CD14-positive monocyte (primary cell): ENCODE measurements at regions not wholly inside any gene's neighbourhood (a gene's known extent, or its start where the extent isn't known, plus 50 kb on each side); places are given as distances from the start of the nearest gene placed in this dataset.

Experiments
- DNase-seq, 3 donors: peaks; one replicate each; pipeline ENCODE4 v3.0.0-alpha.2; 2011 to 2022
- H2AFZ ChIP-seq: 2 replicates; pipeline ENCODE4 v1.6.0; 2012; ENCODE audit warnings: mild to moderate bottlenecking, low read depth, low read length, inconsistent platforms; ENCODE audit not compliant: insufficient read depth, poor library complexity, severe bottlenecking
- H3K27ac ChIP-seq, 2 donors: 1 replicate in 1 of 2; 2 replicates in 1 of 2; pipeline ENCODE4 v1.5.1; 2012 to 2013; ENCODE audit warnings: low read length in 2 of 2, control low read depth in 1 of 2, inconsistent platforms in 1 of 2, low read depth in 1 of 2, mild to moderate bottlenecking in 1 of 2
- H3K27me3 ChIP-seq, 2 donors: one replicate each; pipeline versions ENCODE4 v1.6.0 to v1.6.1; 2011 to 2013; ENCODE audit warnings: low read length in 2 of 2; ENCODE audit not compliant: control insufficient read depth in 2 of 2, insufficient read depth in 2 of 2
- H3K36me3 ChIP-seq, 2 donors: replicated peaks in 1 of 2; 1 replicate in 1 of 2; 2 replicates in 1 of 2; pipeline versions ENCODE4 v1.5.1 to v1.6.1; 2012 to 2013; ENCODE audit warnings: low read length in 2 of 2, control low read depth in 1 of 2, inconsistent platforms in 1 of 2, mild to moderate bottlenecking in 1 of 2; ENCODE audit not compliant: insufficient read depth in 2 of 2, control insufficient read depth in 1 of 2
- H3K4me1 ChIP-seq, 2 donors: 1 replicate in 1 of 2; 2 replicates in 1 of 2; pipeline versions ENCODE4 v1.5.1 to v1.6.1; 2012 to 2013; ENCODE audit warnings: low read length in 2 of 2, control low read depth in 1 of 2, inconsistent platforms in 1 of 2, mild to moderate bottlenecking in 1 of 2, moderate library complexity in 1 of 2; ENCODE audit not compliant: insufficient read depth in 2 of 2, control insufficient read depth in 1 of 2
- H3K4me2 ChIP-seq: replicated peaks from 2 replicates; pipeline ENCODE3; 2012; ENCODE audit warnings: low read length, moderate library complexity, mild to moderate bottlenecking; ENCODE audit not compliant: poor library complexity, severe bottlenecking; ENCODE audit errors: extremely low read depth
- H3K4me3 ChIP-seq, 3 experiments: fragments of 200-600 bp in 1 of 3; sonication (generic) in 1 of 3; replicated peaks in 1 of 3; 1 replicate in 2 of 3; 2 replicates in 1 of 3; pipeline ENCODE4 v1.5.1; 2011 to 2013; ENCODE audit warnings: low read length in 3 of 3, mild to moderate bottlenecking in 3 of 3, control low read depth in 2 of 3, low read depth in 2 of 3, inconsistent platforms in 1 of 3, moderate library complexity in 1 of 3
- H3K79me2 ChIP-seq: 2 replicates; pipeline ENCODE4 v1.6.0; 2012; ENCODE audit warnings: mild to moderate bottlenecking, control low read depth, inconsistent platforms, low read length, moderate library complexity; ENCODE audit not compliant: insufficient read depth
- H3K9ac ChIP-seq: 2 replicates; pipeline ENCODE4 v1.6.0; 2017; ENCODE audit warnings: low read length, mild to moderate bottlenecking; ENCODE audit not compliant: insufficient read depth, poor library complexity, severe bottlenecking
- H3K9me3 ChIP-seq, 2 donors: replicated peaks in 1 of 2; 1 replicate in 1 of 2; 2 replicates in 1 of 2; pipeline versions ENCODE4 v1.5.1 to v1.6.1; 2012 to 2013; ENCODE audit warnings: low read length in 2 of 2, control low read depth in 1 of 2; ENCODE audit not compliant: control insufficient read depth in 1 of 2, insufficient read depth in 1 of 2
- H4K20me1 ChIP-seq: 2 replicates; pipeline ENCODE4 v1.6.0; 2012; ENCODE audit warnings: mild to moderate bottlenecking, low read length, control low read depth, moderate library complexity; ENCODE audit not compliant: insufficient read depth
- H3K27ac Mint-ChIP-seq, 7 donors: one replicate each; pipeline ENCODE4 v1.8.0; 2020; ENCODE audit warnings: mild to moderate bottlenecking in 7 of 7, mixed read lengths in 7 of 7, moderate library complexity in 6 of 7, inconsistent platforms in 2 of 7
- H3K27me3 Mint-ChIP-seq, 3 donors: one replicate each; pipeline ENCODE4 v1.8.0; 2021 to 2022; ENCODE audit warnings: low read depth in 3 of 3, mild to moderate bottlenecking in 3 of 3, mixed read lengths in 3 of 3, moderate library complexity in 3 of 3, inconsistent platforms in 1 of 3
- H3K36me3 Mint-ChIP-seq, 2 donors: one replicate each; pipeline ENCODE4 v1.8.0; 2020; ENCODE audit warnings: mixed read lengths in 2 of 2, inconsistent platforms in 1 of 2, mild to moderate bottlenecking in 1 of 2
- H3K4me1 Mint-ChIP-seq: one replicate; pipeline ENCODE4 v1.8.0; 2020; ENCODE audit warnings: mild to moderate bottlenecking, mixed read lengths
- H3K4me3 Mint-ChIP-seq, 2 donors: one replicate each; pipeline ENCODE4 v1.8.0; 2020; ENCODE audit warnings: mild to moderate bottlenecking in 2 of 2, mixed read lengths in 2 of 2, moderate library complexity in 1 of 2
- H3K9me3 Mint-ChIP-seq, 7 donors: one replicate each; pipeline ENCODE4 v1.8.0; 2020 to 2022; ENCODE audit warnings: mixed read lengths in 7 of 7, mild to moderate bottlenecking in 6 of 7, moderate library complexity in 6 of 7, inconsistent platforms in 2 of 7
- WGBS: methylation state at CpG from one replicate; pipeline ENCODE4 v1.1.5; 2013; ENCODE audit warnings: missing lambda C conversion rate; ENCODE audit not compliant: insufficient coverage; 5-methylcytosine and 5-hydroxymethylcytosine counted together
- intact Hi-C, 2 donors: fragments of 100-400 bp; cut with micrococcal nuclease; formaldehyde crosslinking; loops; one replicate each; pipeline versions ENCODE4 v1.15.0 to v1.15.1; 2023
- TF ChIP-seq, protein P1 (sequence below): fragments of 200-600 bp; IDR thresholded peaks from one replicate; pipeline ENCODE4 v1.8.0; 2022; ENCODE audit warnings: antibody characterized with exemption, mild to moderate bottlenecking

DNA sequence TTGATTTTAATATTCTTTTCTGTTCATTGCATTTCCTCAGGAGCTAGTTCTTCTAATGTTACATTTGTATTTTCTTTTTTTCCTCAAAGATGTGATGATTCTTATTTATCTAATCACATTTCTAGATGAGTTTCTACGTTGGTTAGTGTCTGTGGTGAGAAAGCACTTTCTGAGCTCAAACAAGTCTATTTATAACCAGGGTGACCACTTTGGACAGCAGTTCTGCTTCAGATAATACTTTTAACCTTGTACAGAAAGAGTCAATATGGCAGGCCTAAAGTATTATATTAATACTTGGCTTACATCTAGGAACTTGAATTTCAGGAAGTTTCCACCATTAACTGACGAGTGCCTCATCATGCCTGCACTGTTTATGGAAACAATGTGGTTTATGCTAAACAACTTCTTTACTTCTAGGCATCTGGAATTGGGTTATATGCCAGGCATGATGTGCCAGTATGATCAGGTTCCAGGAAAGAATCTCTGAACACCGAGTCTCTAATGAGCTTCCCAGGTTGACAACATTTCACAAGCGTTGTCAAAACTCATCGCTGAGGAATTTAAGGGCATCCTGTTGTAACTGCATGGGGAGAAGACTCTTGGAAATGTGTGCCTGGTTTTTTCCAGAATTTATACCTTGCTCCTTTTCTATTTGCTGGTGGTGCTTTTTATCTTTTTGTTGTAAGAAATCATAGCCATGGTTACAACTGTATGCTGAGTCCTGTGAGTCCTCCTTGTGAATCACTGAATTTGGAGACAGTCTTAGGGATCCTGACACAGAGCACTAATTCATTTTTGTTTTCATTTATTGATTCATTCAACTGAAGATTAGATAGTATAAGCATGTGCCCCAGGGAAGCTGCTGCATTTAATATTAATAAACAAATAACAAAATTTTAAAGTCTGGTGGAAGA lies 344.4 kb upstream of the PCDH9 start:
- H3K36me3 Mint-ChIP-seq = no peaks in the 10 kb centered on the region
- H3K79me2 ChIP-seq = no peaks in the 10 kb centered on the region
- intact Hi-C loops = no loop called here
- H3K4me2 ChIP-seq = no peak overlapping the region
- no peaks in the 10 kb centered on the region for H3K27me3 ChIP-seq
- H3K4me3 Mint-ChIP-seq = no peak overlapping the region
- TF ChIP-seq, protein P1, sequence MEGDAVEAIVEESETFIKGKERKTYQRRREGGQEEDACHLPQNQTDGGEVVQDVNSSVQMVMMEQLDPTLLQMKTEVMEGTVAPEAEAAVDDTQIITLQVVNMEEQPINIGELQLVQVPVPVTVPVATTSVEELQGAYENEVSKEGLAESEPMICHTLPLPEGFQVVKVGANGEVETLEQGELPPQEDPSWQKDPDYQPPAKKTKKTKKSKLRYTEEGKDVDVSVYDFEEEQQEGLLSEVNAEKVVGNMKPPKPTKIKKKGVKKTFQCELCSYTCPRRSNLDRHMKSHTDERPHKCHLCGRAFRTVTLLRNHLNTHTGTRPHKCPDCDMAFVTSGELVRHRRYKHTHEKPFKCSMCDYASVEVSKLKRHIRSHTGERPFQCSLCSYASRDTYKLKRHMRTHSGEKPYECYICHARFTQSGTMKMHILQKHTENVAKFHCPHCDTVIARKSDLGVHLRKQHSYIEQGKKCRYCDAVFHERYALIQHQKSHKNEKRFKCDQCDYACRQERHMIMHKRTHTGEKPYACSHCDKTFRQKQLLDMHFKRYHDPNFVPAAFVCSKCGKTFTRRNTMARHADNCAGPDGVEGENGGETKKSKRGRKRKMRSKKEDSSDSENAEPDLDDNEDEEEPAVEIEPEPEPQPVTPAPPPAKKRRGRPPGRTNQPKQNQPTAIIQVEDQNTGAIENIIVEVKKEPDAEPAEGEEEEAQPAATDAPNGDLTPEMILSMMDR = no peak
- no peaks in the 10 kb centered on the region for H4K20me1 ChIP-seq
- H3K27me3 Mint-ChIP-seq = no peaks in the 10 kb centered on the region
- H3K9me3 ChIP-seq = peaks cover 0 to 3% of the 10 kb centered on the region in 2 donors
- no peak overlapping the region for H3K27ac Mint-ChIP-seq
- no peak for DNase-seq
- H3K4me1 ChIP-seq = no peaks in the 10 kb centered on the region
- H3K27ac ChIP-seq = no peak overlapping the region
- H3K9ac ChIP-seq = no peak overlapping the region
- H3K4me1 Mint-ChIP-seq = no peaks in the 10 kb centered on the region
- H3K4me3 ChIP-seq = no peak overlapping the region
- no peak overlapping the region for H2AFZ ChIP-seq
- H3K9me3 Mint-ChIP-seq = peaks cover 0 to 8% (median 2%) of the 10 kb centered on the region in 7 donors
- H3K36me3 ChIP-seq = no peaks in the 10 kb centered on the region
- WGBS = 100% methylated on average over 3 of the region's 5 CpGs

DNA sequence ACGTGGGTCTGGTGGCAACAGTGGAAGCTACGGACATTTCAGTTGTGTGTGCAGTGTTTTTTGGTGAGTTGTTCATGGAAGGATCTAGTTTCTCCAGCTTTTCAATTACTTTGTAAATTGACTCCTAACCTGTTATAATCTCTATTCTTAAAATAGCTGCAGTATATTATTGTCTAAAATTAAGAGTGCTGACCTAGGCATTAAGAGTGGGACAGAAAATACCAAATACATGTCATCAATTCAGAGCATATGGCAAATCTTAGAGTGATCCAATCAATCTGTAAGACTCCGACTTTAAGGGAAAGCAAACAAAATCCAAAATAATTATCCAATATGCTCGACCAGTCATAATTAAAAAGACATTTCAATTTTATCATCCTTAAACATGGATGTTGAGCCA lies 338.1 kb upstream of the PCDH9 start:
- Histone ChIP-seq H3K4me3 (no peak overlapping the region), H3K36me3 (no peaks in the 10 kb centered on the region), H3K27ac (no peak overlapping the region), H3K79me2 (no peaks in the 10 kb centered on the region), H3K27me3 (no peaks in the 10 kb centered on the region), H3K4me1 (no peaks in the 10 kb centered on the region), H2AFZ (no peak overlapping the region), H3K4me2 (no peak overlapping the region), H3K9me3 (peaks cover 0 to under 1% of the 10 kb centered on the region in 2 donors), H4K20me1 (no peaks in the 10 kb centered on the region), H3K9ac (no peak overlapping the region)
- TF ChIP-seq, protein P1 = no peak
- no peaks in the 10 kb centered on the region for H3K36me3 Mint-ChIP-seq
- H3K9me3 Mint-ChIP-seq = peaks cover 0 to 6% (median 2%) of the 10 kb centered on the region in 7 donors
- DNase-seq = no peak
- intact Hi-C loops = no loop called here
- no peak overlapping the region for H3K27ac Mint-ChIP-seq
- no peaks in the 10 kb centered on the region for H3K4me1 Mint-ChIP-seq
- no peak overlapping the region for H3K4me3 Mint-ChIP-seq
- WGBS = no CpG with 5 or more reads among the region's 4 CpGs
- H3K27me3 Mint-ChIP-seq = no peaks in the 10 kb centered on the region
